CD4-positive, alpha-beta memory T cell (primary cell): ENCODE measurements at regions not wholly inside any gene's neighbourhood (a gene's known extent, or its start where the extent isn't known, plus 50 kb on each side); places are given as distances from the start of the nearest gene placed in this dataset.
"Not testable (repeated sequence)": the region's sequence is repeated elsewhere in the genome, so short reads cannot be mapped to it uniquely, and the experiment has no call there.

Source experiments
- CTCF ChIA-PET: fragments of 350-600 bp; sonication (Branson Sonifier 250); formaldehyde crosslinking; loops from one replicate; lab custom pipeline; 2021; ENCODE audit warnings: inconsistent platforms; ENCODE audit not compliant: partially characterized antibody; lab: Charles Lee
- POLR2A ChIA-PET: fragments of 350-600 bp; sonication (Branson Sonifier 250); formaldehyde crosslinking; loops from one replicate; lab custom pipeline; 2021; ENCODE audit not compliant: partially characterized antibody; lab: Charles Lee
- DNase-seq, 5 donors: peaks; one replicate each; pipeline versions ENCODE4 v3.0.0 to v3.0.0-alpha.2; 2020 to 2022; ENCODE audit warnings: mixed read lengths in 1 of 5
- H3K27ac ChIP-seq: one replicate; pipeline ENCODE4 v1.7.0; 2013; ENCODE audit warnings: low read depth, low read length
- H3K27me3 ChIP-seq: 2 replicates; pipeline ENCODE4 v1.7.0; 2013; ENCODE audit warnings: mild to moderate bottlenecking, low read length, moderate library complexity; ENCODE audit not compliant: insufficient read depth
- H3K36me3 ChIP-seq: 2 replicates; pipeline ENCODE4 v1.7.0; 2013; ENCODE audit warnings: mild to moderate bottlenecking, low read length, moderate library complexity; ENCODE audit not compliant: insufficient read depth
- H3K4me1 ChIP-seq: 2 replicates; pipeline ENCODE4 v1.7.0; 2013; ENCODE audit warnings: mild to moderate bottlenecking, low read length, moderate library complexity; ENCODE audit not compliant: insufficient read depth
- H3K4me3 ChIP-seq, 2 donors: one replicate each; pipeline ENCODE4 v1.7.0; 2013; ENCODE audit warnings: low read length in 2 of 2, mild to moderate bottlenecking in 1 of 2
- H3K9me3 ChIP-seq, 2 donors: one replicate each; pipeline ENCODE4 v1.7.0; 2013; ENCODE audit warnings: low read length in 2 of 2, control low read depth in 1 of 2; ENCODE audit not compliant: control insufficient read depth in 1 of 2
- H3K27ac Mint-ChIP-seq, 7 donors: one replicate each; pipeline ENCODE4 v1.8.0; 2020 to 2021; ENCODE audit warnings: mixed read lengths in 7 of 7, mild to moderate bottlenecking in 6 of 7, inconsistent platforms in 3 of 7, moderate library complexity in 3 of 7
- H3K27me3 Mint-ChIP-seq, 2 donors: one replicate each; pipeline ENCODE4 v1.8.0; 2020 to 2021; ENCODE audit warnings: mixed read lengths in 2 of 2
- H3K36me3 Mint-ChIP-seq, 2 donors: one replicate each; pipeline ENCODE4 v1.8.0; 2020 to 2021; ENCODE audit warnings: mixed read lengths in 2 of 2, inconsistent platforms in 1 of 2, mild to moderate bottlenecking in 1 of 2
- H3K4me1 Mint-ChIP-seq, 4 donors: one replicate each; pipeline ENCODE4 v1.8.0; 2020 to 2021; ENCODE audit warnings: mixed read lengths in 4 of 4, mild to moderate bottlenecking in 1 of 4
- H3K4me3 Mint-ChIP-seq, 8 donors: one replicate each; pipeline ENCODE4 v1.8.0; 2020 to 2021; ENCODE audit warnings: mixed read lengths in 8 of 8, mild to moderate bottlenecking in 7 of 8, moderate library complexity in 6 of 8, inconsistent platforms in 3 of 8
- H3K9me3 Mint-ChIP-seq, 8 donors: one replicate each; pipeline ENCODE4 v1.8.0; 2020 to 2021; ENCODE audit warnings: mixed read lengths in 8 of 8, mild to moderate bottlenecking in 5 of 8, inconsistent platforms in 3 of 8, moderate library complexity in 1 of 8
- intact Hi-C: fragments of 100-400 bp; cut with micrococcal nuclease; formaldehyde crosslinking; loops from one replicate; pipeline ENCODE4 v1.15.1; 2023

GRCh38 chr10:117777222-117777621 lies 234.7 kb downstream of the EMX2 start:
- H3K27me3 ChIP-seq, POLR2A ChIA-PET, H3K9me3 ChIP-seq, H3K36me3 Mint-ChIP-seq, H3K4me3 Mint-ChIP-seq, CTCF ChIA-PET, H3K27ac Mint-ChIP-seq, intact Hi-C loops, H3K4me1 Mint-ChIP-seq, DNase-seq, H3K27me3 Mint-ChIP-seq, H3K4me1 ChIP-seq, H3K4me3 ChIP-seq, H3K27ac ChIP-seq, H3K36me3 ChIP-seq, H3K9me3 Mint-ChIP-seq: not testable (repeated sequence)

DNA sequence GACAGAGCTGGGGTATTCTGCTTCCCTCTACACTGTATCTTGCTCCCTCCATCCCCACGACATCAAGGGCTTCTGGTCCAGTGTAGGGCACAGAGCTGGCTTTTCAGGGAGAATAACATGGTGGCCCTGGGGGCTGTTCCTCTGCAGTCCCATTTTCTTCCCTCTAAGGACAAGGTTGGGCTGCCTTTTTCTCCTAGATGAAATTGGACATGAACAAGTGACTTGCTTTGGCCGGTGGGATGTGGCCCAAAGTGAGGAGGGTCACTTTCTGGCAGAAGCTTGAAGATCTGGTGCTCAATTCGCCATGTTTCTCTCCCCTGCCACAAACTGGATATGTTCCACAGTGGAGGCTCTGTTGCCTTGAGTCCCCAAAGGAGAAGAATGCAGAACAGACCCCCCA lies 235.7 kb downstream of the EMX2 start:
- Mint-ChIP-seq H3K4me3 (no peak overlapping the region), H3K36me3 (no peaks in the 10 kb centered on the region), H3K27ac (no peak overlapping the region), H3K9me3 (peaks cover 0 to 1% (median 0%) of the 10 kb centered on the region in 8 donors), H3K4me1 (no peaks in the 10 kb centered on the region), H3K27me3 (peaks cover 2% of the 10 kb centered on the region in 2 donors)
- Histone ChIP-seq H3K4me1 (no peaks in the 10 kb centered on the region), H3K27me3 (no peaks in the 10 kb centered on the region), H3K36me3 (no peaks in the 10 kb centered on the region), H3K27ac (no peak overlapping the region), H3K4me3 (no peak overlapping the region), H3K9me3 (no peaks in the 10 kb centered on the region)
- no peak for DNase-seq
- intact Hi-C loops = no loop called here
- ChIA-PET CTCF (no interaction called here), POLR2A (interaction anchor here (0.6 kb wide), 1 partner anchor 9 kb away, joined by 3 read pairs; no protein-coding TSS in a partner anchor)

- Histone ChIP-seq H3K36me3 (no peaks in the 10 kb centered on the region), H3K27me3 (no peaks in the 10 kb centered on the region), H3K4me1 (no peaks in the 10 kb centered on the region), H3K27ac (no peak overlapping the region), H3K9me3 (no peaks in the 10 kb centered on the region), H3K4me3 (no peak overlapping the region)
- no peak for DNase-seq
- intact Hi-C loops = no loop called here
- ChIA-PET POLR2A (no interaction called here), CTCF (no interaction called here)
- Mint-ChIP-seq H3K36me3 (no peaks in the 10 kb centered on the region), H3K27me3 (peaks cover 2% of the 10 kb centered on the region in 2 donors), H3K4me3 (no peak overlapping the region), H3K9me3 (peaks cover 0 to 1% (median 0%) of the 10 kb centered on the region in 8 donors), H3K4me1 (no peaks in the 10 kb centered on the region), H3K27ac (no peak overlapping the region)
These were observed 237.9 kb downstream of the EMX2 start for GRCh38 chr10:117780411-117780810.

- Histone ChIP-seq H3K27me3 (no peaks in the 10 kb centered on the region), H3K9me3 (no peaks in the 10 kb centered on the region), H3K4me1 (no peaks in the 10 kb centered on the region), H3K36me3 (no peaks in the 10 kb centered on the region), H3K4me3 (no peak overlapping the region), H3K27ac (no peak overlapping the region)
- no peak overlapping the region for H3K4me3 Mint-ChIP-seq
- H3K27me3 Mint-ChIP-seq = peaks cover 2% of the 10 kb centered on the region in 2 donors
- CTCF ChIA-PET = no interaction called here
- intact Hi-C loops = no loop called here
- no peak for DNase-seq
- peaks cover 0 to 1% (median 0%) of the 10 kb centered on the region in 8 donors for H3K9me3 Mint-ChIP-seq
- H3K27ac Mint-ChIP-seq = no peak overlapping the region
- H3K36me3 Mint-ChIP-seq = no peaks in the 10 kb centered on the region
- POLR2A ChIA-PET = no interaction called here
- no peaks in the 10 kb centered on the region for H3K4me1 Mint-ChIP-seq
These were observed 238.8 kb downstream of the EMX2 start for GRCh38 chr10:117781216-117781831.

GRCh38 chr10:117782276-117782675 lies 239.7 kb downstream of the EMX2 start:
- peaks cover 0 to 1% (median 0%) of the 10 kb centered on the region in 8 donors for H3K9me3 Mint-ChIP-seq
- H3K9me3 ChIP-seq = no peaks in the 10 kb centered on the region
- H3K36me3 Mint-ChIP-seq = no peaks in the 10 kb centered on the region
- H3K36me3 ChIP-seq = no peaks in the 10 kb centered on the region
- no peaks in the 10 kb centered on the region for H3K4me1 Mint-ChIP-seq
- intact Hi-C loops = no loop called here
- H3K27me3 ChIP-seq = no peaks in the 10 kb centered on the region
- peaks cover 2 to 5% of the 10 kb centered on the region in 2 donors for H3K27me3 Mint-ChIP-seq
- no peak for DNase-seq
- POLR2A ChIA-PET = no interaction called here
- no peaks in the 10 kb centered on the region for H3K4me1 ChIP-seq
- H3K4me3 Mint-ChIP-seq = no peak overlapping the region
- H3K27ac ChIP-seq = no peak overlapping the region
- H3K27ac Mint-ChIP-seq = no peak overlapping the region
- CTCF ChIA-PET = no interaction called here
- H3K4me3 ChIP-seq = no peak overlapping the region

DNA sequence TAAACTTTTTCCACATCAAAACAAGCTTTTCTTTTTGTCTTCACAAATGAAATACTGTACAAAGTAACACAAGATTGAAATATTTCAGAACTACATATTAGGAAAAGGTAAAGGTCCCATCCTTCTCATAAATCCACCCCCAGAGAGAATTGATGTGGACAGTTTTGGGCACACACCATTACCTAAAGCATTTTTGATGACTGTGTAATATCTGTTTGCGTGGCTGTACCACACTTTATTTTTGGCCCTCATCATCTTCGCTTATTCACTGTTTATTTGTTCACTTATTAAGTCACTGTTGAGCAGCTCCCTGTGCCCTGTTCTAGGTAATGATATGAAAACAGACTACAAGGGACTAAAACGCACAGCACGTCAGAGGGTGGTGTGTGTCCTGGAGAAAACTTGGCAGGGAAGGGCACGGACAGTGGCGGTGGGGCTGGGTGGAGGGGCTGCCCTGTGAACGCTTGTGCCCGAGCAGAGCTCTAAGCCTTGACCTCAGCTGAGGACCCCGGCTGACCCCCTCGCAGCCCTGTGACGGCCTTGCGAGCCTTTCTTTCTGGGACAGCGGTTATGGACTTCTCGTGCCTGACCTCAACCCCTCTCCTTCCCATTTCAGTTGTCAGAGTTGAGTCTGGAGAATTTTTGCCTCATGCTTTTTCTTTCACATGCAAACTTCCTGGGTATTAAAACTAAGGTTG lies 241.3 kb downstream of the EMX2 start:
- H3K4me3 Mint-ChIP-seq = no peak overlapping the region
- POLR2A ChIA-PET = no interaction called here
- H3K9me3 Mint-ChIP-seq = peaks cover 0 to 1% (median 0%) of the 10 kb centered on the region in 8 donors
- no peaks in the 10 kb centered on the region for H3K36me3 Mint-ChIP-seq
- Histone ChIP-seq H3K4me1 (no peaks in the 10 kb centered on the region), H3K4me3 (no peak overlapping the region), H3K27me3 (no peaks in the 10 kb centered on the region), H3K9me3 (no peaks in the 10 kb centered on the region), H3K36me3 (no peaks in the 10 kb centered on the region), H3K27ac (no peak overlapping the region)
- H3K4me1 Mint-ChIP-seq = no peaks in the 10 kb centered on the region
- intact Hi-C loops = no loop called here
- peaks cover 2 to 5% of the 10 kb centered on the region in 2 donors for H3K27me3 Mint-ChIP-seq
- CTCF ChIA-PET = no interaction called here
- H3K27ac Mint-ChIP-seq = no peak overlapping the region
- no peak for DNase-seq

GRCh38 chr10:117784776-117785175 lies 242.2 kb downstream of the EMX2 start:
- no peak overlapping the region for H3K27ac ChIP-seq
- Mint-ChIP-seq H3K36me3 (no peaks in the 10 kb centered on the region), H3K4me3 (no peak overlapping the region), H3K27me3 (peaks cover 2 to 5% of the 10 kb centered on the region in 2 donors), H3K9me3 (peaks cover 0 to 1% (median 0%) of the 10 kb centered on the region in 8 donors), H3K4me1 (no peaks in the 10 kb centered on the region), H3K27ac (no peak overlapping the region)
- H3K9me3 ChIP-seq = no peaks in the 10 kb centered on the region
- H3K4me3 ChIP-seq = no peak overlapping the region
- intact Hi-C loops = no loop called here
- DNase-seq = no peak
- H3K27me3 ChIP-seq = no peaks in the 10 kb centered on the region
- no peaks in the 10 kb centered on the region for H3K4me1 ChIP-seq
- POLR2A ChIA-PET = no interaction called here
- CTCF ChIA-PET = no interaction called here
- no peaks in the 10 kb centered on the region for H3K36me3 ChIP-seq
